BJ (cell line): ENCODE measurements at regions not wholly inside any gene's neighbourhood (a gene's known extent, or its start where the extent isn't known, plus 50 kb on each side); places are given as distances from the start of the nearest gene placed in this dataset.
A peak's percentile ranks its signal among the peaks of the same experiment; 100 is the strongest.

Source experiments
- CTCF ChIA-PET: fragments of 350-600 bp; formaldehyde crosslinking; extraction: SDS; loops from one replicate; lab custom pipeline; 2021; ENCODE audit warnings: antibody characterized with exemption, inconsistent platforms; lab: Yijun Ruan, JAX
- POLR2A ChIA-PET: fragments of 300-600 bp; sonication (Branson Sonifier 250); formaldehyde crosslinking; extraction: SDS; loops from one replicate; lab custom pipeline; 2021; ENCODE audit warnings: antibody characterized with exemption; lab: Charles Lee
- DNase-seq: peaks from one replicate; pipeline ENCODE4 v3.0.0-alpha.2; 2011; ENCODE audit warnings: low read depth
- H3K27me3 ChIP-seq: 2 replicates; pipeline ENCODE4 v1.6.0; 2011; ENCODE audit warnings: low read length; ENCODE audit not compliant: control insufficient read depth, insufficient read depth
- H3K36me3 ChIP-seq: 2 replicates; pipeline ENCODE4 v1.5.1; 2011; ENCODE audit warnings: low read length; ENCODE audit not compliant: control insufficient read depth, insufficient read depth
- H3K4me3 ChIP-seq: 2 replicates; pipeline ENCODE4 v1.5.1; 2011; ENCODE audit warnings: low read depth, mild to moderate bottlenecking, control low read depth, low read length
- CTCF ChIP-seq: IDR thresholded peaks from 2 replicates; pipeline ENCODE4 v1.5.1; 2011; ENCODE audit warnings: low read depth, mild to moderate bottlenecking, control low read depth, inconsistent platforms, low read length, moderate library complexity; ENCODE audit not compliant: insufficient read depth

DNA sequence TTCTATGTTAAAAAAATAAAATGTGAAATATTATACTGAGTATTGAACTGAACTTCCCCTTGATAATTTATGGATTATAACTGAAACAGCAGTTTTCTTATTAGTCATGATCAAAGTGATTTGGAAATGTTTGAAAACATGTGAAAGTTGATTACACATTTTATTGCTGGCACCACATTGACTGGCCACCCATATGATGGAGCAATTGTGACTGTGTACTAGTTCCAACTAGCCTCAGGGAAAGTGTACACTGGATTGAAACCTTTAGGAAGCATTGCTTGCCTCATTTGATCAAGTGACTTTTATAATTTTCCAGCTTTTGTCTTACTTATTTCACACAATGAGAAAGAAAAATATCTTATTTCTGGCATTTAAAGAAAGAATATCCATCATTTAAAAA, 128.0 kb upstream of the ADGRL2 start:
- no peak overlapping the region for H3K4me3 ChIP-seq
- no peak for TF ChIP-seq CTCF
- POLR2A ChIA-PET, result no interaction called here
- CTCF ChIA-PET, result no interaction called here
- H3K27me3 ChIP-seq, result no peaks in the 10 kb centered on the region
- no peak for DNase-seq
- H3K36me3 ChIP-seq, result no peaks in the 10 kb centered on the region

- H3K36me3 ChIP-seq, result no peaks in the 10 kb centered on the region
- TF ChIP-seq CTCF, result no peak
- H3K27me3 ChIP-seq, result no peaks in the 10 kb centered on the region
- no peak overlapping the region for H3K4me3 ChIP-seq
- CTCF ChIA-PET, result interaction anchor here (1.9 kb wide), 1 partner anchor 10 kb away, joined by 6 read pairs; no protein-coding TSS in a partner anchor
- DNase-seq, result no peak
- POLR2A ChIA-PET, result no interaction called here
These were observed 129.7 kb upstream of the ADGRL2 start for GRCh38 chr1:81671038-81671437.

DNA sequence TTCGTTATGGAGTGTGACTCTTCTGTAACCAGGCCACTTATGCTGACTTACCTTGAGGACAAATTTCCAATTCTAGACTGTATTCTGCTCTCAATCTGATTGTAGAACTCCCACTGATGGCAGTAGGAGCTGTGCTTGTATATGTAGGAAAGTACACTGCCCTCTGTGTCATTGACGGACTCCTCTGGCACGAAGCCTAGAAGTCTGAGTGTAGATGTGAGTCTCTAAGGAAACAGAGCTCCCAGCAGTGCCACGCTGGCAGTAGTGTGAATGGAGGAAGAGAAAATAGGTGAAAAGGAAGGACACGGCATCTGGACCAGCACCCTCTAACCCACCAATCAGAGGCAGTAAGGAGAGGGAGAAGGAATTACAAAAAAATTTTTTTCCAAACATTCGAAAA, 130.4 kb upstream of the ADGRL2 start:
- Histone ChIP-seq H3K4me3 (no peak overlapping the region), H3K36me3 (no peaks in the 10 kb centered on the region), H3K27me3 (no peaks in the 10 kb centered on the region)
- POLR2A ChIA-PET, result no interaction called here
- no peak for TF ChIP-seq CTCF
- DNase-seq, result peak; percentile 19
- CTCF ChIA-PET, result interaction anchor here (0.5 to 1.9 kb wide), 2 partner anchors 11 to 161 kb away, joined by 3 to 6 read pairs; no protein-coding TSS in a partner anchor

DNA sequence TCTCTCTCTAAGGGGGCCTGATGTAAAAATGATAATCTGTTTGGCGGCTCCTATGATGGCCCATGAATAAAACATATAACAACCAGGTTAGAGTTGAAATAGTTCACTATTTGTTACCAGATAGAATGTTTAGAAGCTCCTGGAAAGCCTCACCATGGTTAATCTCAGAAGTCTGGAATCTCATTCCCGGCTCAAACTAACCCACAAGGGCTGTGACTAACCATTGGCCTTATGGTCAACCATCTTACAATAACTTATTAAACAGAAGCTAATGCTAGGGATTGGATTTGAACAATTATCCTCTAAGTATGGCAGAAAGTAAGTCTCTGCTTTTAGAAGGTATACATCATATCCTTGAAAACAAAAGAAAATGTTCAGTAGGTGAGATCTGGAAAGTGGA, 134.1 kb upstream of the ADGRL2 start:
- no peak for TF ChIP-seq CTCF
- no peak for DNase-seq
- no peaks in the 10 kb centered on the region for H3K36me3 ChIP-seq
- H3K4me3 ChIP-seq, result no peak overlapping the region
- ChIA-PET CTCF (no interaction called here), POLR2A (no interaction called here)
- H3K27me3 ChIP-seq, result no peaks in the 10 kb centered on the region

DNA sequence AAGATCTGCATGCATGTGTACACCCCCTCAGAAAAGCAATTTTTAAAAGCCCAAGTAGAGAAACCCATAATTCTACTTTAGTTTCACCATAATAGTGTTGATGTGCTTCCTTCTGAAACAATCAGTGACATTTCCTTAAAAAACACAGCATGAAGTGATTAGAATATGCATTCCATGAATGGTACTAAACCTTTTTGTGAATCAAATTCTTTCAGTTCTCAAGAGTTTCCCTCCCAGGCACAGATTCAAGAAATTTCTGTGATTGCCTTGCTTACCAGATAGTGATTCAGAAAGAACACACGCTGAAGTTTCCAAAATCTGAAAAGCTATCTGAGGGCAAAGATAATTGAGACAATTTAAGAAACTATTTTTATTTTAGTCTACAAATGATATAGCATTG, 136.4 kb upstream of the ADGRL2 start:
- Histone ChIP-seq H3K36me3 (no peaks in the 10 kb centered on the region), H3K4me3 (no peak overlapping the region), H3K27me3 (no peaks in the 10 kb centered on the region)
- DNase-seq, result peak; percentile 59
- POLR2A ChIA-PET, result no interaction called here
- TF ChIP-seq CTCF, result no peak
- CTCF ChIA-PET, result no interaction called here
